ENCODE measurements at regions not wholly inside any gene's neighbourhood (a gene's known extent, or its start where the extent isn't known, plus 50 kb on each side); places are given as distances from the start of the nearest gene placed in this dataset.

- DNase-seq: no peak
These were observed 207.9 kb upstream of the HDAC4 start for GRCh38 chr2:239608723-239609122.

GRCh38 chr2:239608260-239608659 lies 207.4 kb upstream of the HDAC4 start:
- DNase-seq: no peak

GRCh38 chr2:239607517-239608191 lies 206.8 kb upstream of the HDAC4 start:
- DNase-seq: no peak

DNA sequence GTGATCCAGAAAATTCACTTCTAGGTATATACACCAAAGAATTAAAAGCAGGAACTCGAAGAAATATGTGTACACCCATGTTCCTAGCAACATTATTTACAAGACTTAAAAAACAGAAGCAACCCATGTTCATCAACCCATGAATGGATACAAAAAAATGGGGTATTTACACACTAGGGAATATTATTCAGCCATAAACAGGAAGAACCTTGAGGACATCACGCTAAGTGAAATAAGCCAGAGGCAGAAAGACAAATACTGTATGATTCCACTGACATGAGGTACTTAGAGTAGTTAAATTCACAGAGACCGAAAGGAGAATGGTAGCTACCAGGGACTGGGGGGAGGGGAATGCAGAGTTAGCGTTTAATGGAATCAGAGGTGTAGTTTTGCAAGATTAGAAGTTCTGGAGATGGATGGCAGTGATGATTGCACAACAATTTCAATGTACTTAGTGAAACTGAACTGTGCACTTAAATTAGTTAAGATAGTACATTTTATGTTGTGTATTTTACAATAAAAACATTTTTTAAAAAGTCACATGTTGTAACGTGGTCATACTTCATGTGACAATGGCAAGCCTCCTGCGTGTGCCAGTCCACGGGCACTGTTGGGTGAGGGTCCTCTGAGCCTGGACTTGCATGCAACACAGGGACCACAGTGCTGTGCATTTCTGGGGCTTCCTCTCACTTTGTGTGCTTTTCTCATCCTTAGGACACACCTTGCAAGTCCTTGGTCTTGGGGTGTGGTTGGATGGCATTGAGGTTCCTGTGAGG lies 206.1 kb upstream of the HDAC4 start:
- no peak for DNase-seq

DNA sequence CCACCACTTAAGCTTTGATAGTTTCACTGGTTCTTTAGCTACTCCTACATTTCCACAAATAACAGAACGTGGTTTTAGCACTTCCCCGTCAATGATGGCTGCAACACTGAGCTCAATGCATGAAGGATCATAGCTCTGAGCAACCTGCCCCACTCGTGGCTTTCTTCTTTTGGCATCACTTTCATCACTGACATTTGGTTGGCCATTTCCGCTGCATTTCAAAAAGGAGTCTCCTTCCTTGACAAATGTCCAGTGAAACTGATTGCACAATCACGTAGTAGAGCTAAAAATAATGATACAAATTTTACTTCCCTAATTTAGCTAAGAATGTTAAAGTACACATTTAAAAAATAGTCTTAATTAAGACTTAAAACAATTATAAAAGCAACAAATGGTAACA lies 205.2 kb upstream of the HDAC4 start:
- no peak for DNase-seq

GRCh38 chr2:239605409-239605808 lies 204.6 kb upstream of the HDAC4 start:
- DNase-seq: no peak

- DNase-seq: no peak
These were observed 204.0 kb upstream of the HDAC4 start for GRCh38 chr2:239604861-239605260.

GRCh38 chr2:239603411-239604356 lies 202.9 kb upstream of the HDAC4 start:
- no peak for DNase-seq

GRCh38 chr2:239602290-239603282 lies 201.8 kb upstream of the HDAC4 start:
- no peak for DNase-seq

DNA sequence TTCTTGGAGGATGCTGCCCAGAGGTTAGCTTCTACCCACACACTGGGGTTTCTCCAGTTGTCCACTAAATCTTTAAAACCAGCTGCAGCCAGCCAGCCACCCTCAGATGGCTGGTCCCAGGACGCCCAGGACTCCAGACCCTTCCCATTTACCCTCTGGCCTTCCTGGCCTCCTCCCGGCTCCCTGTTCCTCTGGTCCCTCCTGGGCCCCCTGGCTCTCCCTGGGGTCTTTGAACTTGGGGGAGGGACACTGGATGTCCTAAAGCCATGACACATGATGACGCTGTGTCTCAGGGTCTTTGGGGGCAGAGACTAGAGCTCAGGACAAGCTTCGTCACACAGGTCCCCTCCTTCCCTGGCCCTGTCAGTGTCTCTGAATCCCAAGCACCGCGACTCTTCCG lies 201.1 kb upstream of the HDAC4 start:
- DNase-seq: no peak

- no peak for DNase-seq
These were observed 200.5 kb upstream of the HDAC4 start for GRCh38 chr2:239601201-239601851.

DNA sequence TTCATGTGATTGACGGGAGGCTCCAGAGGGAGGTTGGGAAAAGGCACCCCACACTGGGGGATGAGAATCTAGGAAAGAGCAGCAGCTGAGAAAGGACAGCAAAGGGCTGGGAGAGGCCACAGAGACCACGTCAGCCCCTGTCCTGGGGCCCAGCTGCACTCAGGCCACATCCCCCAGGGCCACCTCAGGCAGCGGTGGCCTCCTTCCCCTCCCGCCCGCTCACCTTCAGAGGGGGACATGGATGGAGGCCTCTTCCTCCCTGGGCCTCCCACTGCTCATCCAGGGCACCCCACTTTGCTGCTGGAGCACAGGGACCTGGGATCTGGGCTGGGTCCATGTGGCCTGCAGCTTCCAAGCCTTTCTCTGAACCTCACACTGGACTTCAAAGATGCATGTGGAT lies 199.8 kb upstream of the HDAC4 start:
- no peak for DNase-seq

GRCh38 chr2:239600001-239600593 lies 199.3 kb upstream of the HDAC4 start:
- DNase-seq: no peak

DNA sequence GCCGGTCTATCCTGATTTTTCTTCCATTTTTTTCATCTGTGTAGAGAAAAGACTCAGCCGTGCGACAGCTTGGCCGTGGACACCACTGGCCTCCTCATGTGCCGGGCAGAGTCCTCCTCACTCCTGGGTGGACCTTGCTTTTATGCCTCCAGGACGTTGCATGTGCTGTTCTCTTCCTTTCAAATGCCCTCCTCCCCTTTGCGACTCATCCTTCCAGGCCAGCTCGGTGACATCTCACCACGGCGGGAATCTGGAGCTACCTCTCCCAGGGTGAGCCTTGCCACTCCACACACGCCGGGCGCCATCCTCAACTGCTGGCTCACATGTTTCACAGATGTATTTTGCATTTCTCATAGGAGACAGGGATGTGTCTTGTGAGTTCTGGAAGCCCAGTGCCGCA lies 198.5 kb upstream of the HDAC4 start:
- DNase-seq: no peak

DNA sequence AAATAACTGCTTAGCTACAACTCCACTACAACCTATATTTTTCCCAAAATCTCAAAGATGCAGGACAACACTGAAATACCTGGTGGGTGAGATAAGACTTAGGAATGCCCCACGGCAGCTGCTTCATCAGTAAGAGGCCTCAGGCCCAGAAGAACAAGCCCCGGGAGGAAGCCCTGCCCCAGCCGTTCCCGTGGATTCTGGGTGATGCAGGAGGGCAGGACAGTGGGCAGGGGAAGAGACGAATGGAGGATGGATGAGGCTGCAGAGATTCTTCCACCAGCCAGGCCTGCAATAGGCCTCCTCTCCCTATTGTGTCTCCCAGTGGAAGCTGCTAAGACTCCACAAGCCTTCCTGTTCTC lies 197.9 kb upstream of the HDAC4 start:
- no peak for DNase-seq

DNA sequence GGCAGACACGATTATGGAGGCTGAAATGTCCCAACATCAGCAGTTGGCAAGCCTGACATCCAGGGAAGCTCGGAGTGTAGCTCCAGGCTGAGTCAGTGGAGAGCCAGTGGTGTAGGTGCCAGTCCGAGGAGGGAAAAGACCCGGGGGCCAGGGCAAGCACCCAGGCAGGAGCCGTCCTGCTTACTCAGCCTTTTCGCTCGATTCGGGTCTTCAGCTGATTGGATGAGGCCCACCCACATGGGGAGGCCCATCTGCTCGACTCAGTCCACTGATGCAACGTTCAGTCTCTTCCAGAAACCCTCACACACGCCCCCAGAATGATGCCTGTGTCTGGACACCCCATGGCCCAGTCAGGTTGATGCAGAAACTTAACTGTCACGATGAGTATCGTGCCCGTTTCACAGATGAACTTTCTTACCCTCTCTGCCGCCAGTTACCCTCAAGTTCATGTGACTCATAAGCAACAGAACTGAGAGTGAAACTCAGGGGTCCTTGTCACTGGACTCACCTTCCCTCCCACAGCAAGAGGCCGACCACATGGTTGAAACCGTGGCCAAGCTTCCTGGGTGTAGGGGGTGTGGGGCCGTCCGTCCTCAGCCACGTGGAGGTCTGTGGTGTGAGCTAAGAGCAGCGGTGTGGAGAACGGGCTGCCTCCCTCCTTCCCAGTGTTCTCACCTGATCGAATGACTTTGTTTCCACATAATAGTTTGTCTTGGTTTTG lies 197.4 kb upstream of the HDAC4 start:
- no peak for DNase-seq

DNA sequence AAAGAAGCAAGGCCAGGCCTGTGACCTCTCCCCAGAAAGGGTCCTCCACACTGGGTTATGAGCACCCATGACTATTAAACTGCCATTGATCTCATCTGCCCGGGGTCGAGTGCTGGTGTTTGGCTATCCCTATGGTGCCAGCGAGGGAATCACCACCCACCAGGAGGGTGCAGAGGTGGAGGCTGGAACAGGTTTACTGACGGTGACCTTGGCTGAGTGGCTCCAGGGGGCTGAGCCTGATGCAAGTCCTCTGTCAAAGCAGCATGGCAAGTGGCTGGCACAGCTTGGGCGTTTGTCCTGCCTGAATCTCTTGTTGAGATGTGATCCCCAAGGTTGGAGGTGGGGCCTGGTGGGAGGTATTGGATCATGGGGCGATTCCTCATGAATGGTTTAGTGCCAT lies 196.4 kb upstream of the HDAC4 start:
- no peak for DNase-seq

DNA sequence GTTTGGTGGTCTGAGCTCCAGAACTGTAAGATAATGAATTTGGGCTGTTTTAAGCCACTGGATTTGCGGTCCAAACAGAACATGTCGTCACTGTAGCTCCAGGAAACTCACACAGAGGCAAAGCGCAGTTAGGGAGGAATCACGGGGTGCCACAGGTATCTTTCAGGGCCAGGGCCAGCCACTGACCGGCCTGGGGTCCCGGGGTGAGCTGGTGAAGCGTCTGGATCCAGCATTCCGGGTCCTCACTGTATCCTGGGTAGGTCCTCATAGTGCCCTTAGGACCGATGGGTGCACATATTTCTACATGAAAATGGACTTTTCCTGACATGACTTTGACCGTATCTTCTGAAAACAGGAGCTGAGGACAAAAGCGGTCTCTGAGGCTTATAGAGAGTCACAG lies 196.0 kb upstream of the HDAC4 start:
- no peak for DNase-seq

DNA sequence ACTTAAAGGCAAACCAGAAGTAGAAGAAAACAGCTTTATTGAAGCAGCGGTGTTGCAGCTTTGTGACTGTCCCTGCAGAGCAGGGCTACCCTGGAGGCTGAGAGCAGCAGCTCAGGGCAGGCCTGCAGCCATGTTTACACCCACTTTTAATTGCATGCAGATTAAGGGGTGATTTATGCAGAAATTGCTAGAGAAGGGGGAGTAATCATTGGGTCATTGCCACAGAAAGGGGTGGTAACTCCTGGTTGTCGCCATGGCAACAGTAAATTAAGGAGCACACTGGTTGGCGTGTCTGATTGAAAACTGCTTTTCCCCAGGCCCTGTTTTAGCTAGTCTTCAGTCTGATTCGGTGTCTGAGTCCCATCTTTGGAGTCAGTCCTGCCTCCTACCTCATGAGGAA lies 195.4 kb upstream of the HDAC4 start:
- DNase-seq: no peak

GRCh38 chr2:239595726-239596125 lies 194.9 kb upstream of the HDAC4 start:
- DNase-seq: no peak

Measured in hippocampal formation (tissue), 2 donors.